ENCODE measurements at regions not wholly inside any gene's neighbourhood (a gene's known extent, or its start where the extent isn't known, plus 50 kb on each side); places are given as distances from the start of the nearest gene placed in this dataset.

GRCh38 chr3:22971497-22971896, 231.6 kb upstream of the UBE2E2 start:
- DNase-seq: no peak

- no peak for DNase-seq
These were observed 226.1 kb upstream of the UBE2E2 start for GRCh38 chr3:22977042-22977441.

- DNase-seq: no peak
These were observed 225.4 kb upstream of the UBE2E2 start for GRCh38 chr3:22977650-22978289.

- DNase-seq: no peak
These were observed 223.5 kb upstream of the UBE2E2 start for GRCh38 chr3:22979581-22979980.

GRCh38 chr3:22980346-22980745, 222.8 kb upstream of the UBE2E2 start:
- DNase-seq: no peak

- no peak for DNase-seq
These were observed 222.0 kb upstream of the UBE2E2 start for GRCh38 chr3:22981166-22981565.

- no peak for DNase-seq
These were observed 221.3 kb upstream of the UBE2E2 start for GRCh38 chr3:22981861-22982260.

GRCh38 chr3:22982981-22983587, 220.0 kb upstream of the UBE2E2 start:
- DNase-seq: no peak

- DNase-seq: no peak
These were observed 216.2 kb upstream of the UBE2E2 start for GRCh38 chr3:22986958-22987357.

GRCh38 chr3:22988566-22988965, 214.6 kb upstream of the UBE2E2 start:
- DNase-seq: no peak

- no peak for DNase-seq
These were observed 213.4 kb upstream of the UBE2E2 start for GRCh38 chr3:22989716-22990115.

- no peak for DNase-seq
These were observed 212.6 kb upstream of the UBE2E2 start for GRCh38 chr3:22990291-22991200.

- DNase-seq: no peak
These were observed 208.3 kb upstream of the UBE2E2 start for GRCh38 chr3:22994781-22995180.

GRCh38 chr3:22996920-22997571, 206.1 kb upstream of the UBE2E2 start:
- no peak for DNase-seq

GRCh38 chr3:23000371-23000770, 202.8 kb upstream of the UBE2E2 start:
- DNase-seq: no peak

GRCh38 chr3:23002151-23002550, 201.0 kb upstream of the UBE2E2 start:
- DNase-seq: no peak

GRCh38 chr3:23002836-23003732, 200.0 kb upstream of the UBE2E2 start:
- DNase-seq: no peak

GRCh38 chr3:23003733-23004046, 199.4 kb upstream of the UBE2E2 start:
- DNase-seq: no peak

GRCh38 chr3:23004971-23005370, 198.2 kb upstream of the UBE2E2 start:
- no peak for DNase-seq

- DNase-seq: peak; percentile 77
These were observed 185.3 kb upstream of the UBE2E2 start for GRCh38 chr3:23017801-23018200.

- peak; percentile 84 for DNase-seq
These were observed 183.4 kb upstream of the UBE2E2 start for GRCh38 chr3:23019596-23020300.

GRCh38 chr3:23028294-23028693, 174.8 kb upstream of the UBE2E2 start:
- no peak for DNase-seq

Data from islet precursor cell (in vitro differentiated cells).